KMS-11 (cell line): ENCODE measurements at regions not wholly inside any gene's neighbourhood (a gene's known extent, or its start where the extent isn't known, plus 50 kb on each side); places are given as distances from the start of the nearest gene placed in this dataset.

ENCODE experiments used
- H2AFZ ChIP-seq: fragments of 200-600 bp; sonication (generic); 2 replicates; pipeline ENCODE4 v1.6.1; 2016; ENCODE audit warnings: antibody characterized with exemption, mixed run types, low read depth
- H3K27ac ChIP-seq: fragments of 200-600 bp; sonication (generic); 2 replicates; pipeline ENCODE4 v1.6.1; 2016; ENCODE audit warnings: mild to moderate bottlenecking, mixed run types
- H3K27me3 ChIP-seq: fragments of 200-600 bp; sonication (generic); 2 replicates; pipeline ENCODE4 v1.6.1; 2017; ENCODE audit warnings: mild to moderate bottlenecking, low read depth, mixed run types, moderate library complexity; ENCODE audit not compliant: insufficient read depth
- H3K36me3 ChIP-seq: fragments of 200-600 bp; sonication (generic); 2 replicates; pipeline ENCODE4 v1.6.1; 2017; ENCODE audit warnings: mild to moderate bottlenecking, mixed run types; ENCODE audit not compliant: insufficient read depth
- H3K4me1 ChIP-seq: fragments of 200-600 bp; sonication (generic); 2 replicates; pipeline ENCODE4 v1.6.1; 2016; ENCODE audit warnings: mild to moderate bottlenecking, low read depth, mixed run types; ENCODE audit not compliant: poor library complexity, severe bottlenecking
- H3K4me2 ChIP-seq: fragments of 200-600 bp; sonication (generic); 2 replicates; pipeline ENCODE4 v1.7.0; 2016; ENCODE audit warnings: mild to moderate bottlenecking, mixed run types
- H3K4me3 ChIP-seq: fragments of 200-600 bp; sonication (generic); IDR thresholded peaks from 2 replicates; pipeline ENCODE4 v1.6.1; 2017; ENCODE audit warnings: low read depth, low read length, mixed read lengths; ENCODE audit not compliant: insufficient read depth
- H3K79me2 ChIP-seq: fragments of 200-600 bp; sonication (generic); 2 replicates; pipeline ENCODE4 v1.6.1; 2016; ENCODE audit warnings: low read depth, mixed run types; ENCODE audit not compliant: insufficient read depth
- H3K9ac ChIP-seq: fragments of 200-600 bp; sonication (generic); 2 replicates; pipeline ENCODE4 v1.6.1; 2016; ENCODE audit warnings: mild to moderate bottlenecking, mixed run types
- H4K20me1 ChIP-seq: fragments of 200-600 bp; sonication (generic); 2 replicates; pipeline ENCODE4 v1.6.1; 2016; ENCODE audit warnings: mild to moderate bottlenecking, mixed run types; ENCODE audit not compliant: insufficient read depth
- TF ChIP-seq, protein P1 (sequence below): fragments of 200-600 bp; sonication (generic); conservative IDR thresholded peaks from 2 replicates; pipeline ENCODE4 v1.6.1; 2017; ENCODE audit warnings: low read depth, mild to moderate bottlenecking, antibody characterized with exemption, low read length, moderate library complexity, mixed read lengths

DNA sequence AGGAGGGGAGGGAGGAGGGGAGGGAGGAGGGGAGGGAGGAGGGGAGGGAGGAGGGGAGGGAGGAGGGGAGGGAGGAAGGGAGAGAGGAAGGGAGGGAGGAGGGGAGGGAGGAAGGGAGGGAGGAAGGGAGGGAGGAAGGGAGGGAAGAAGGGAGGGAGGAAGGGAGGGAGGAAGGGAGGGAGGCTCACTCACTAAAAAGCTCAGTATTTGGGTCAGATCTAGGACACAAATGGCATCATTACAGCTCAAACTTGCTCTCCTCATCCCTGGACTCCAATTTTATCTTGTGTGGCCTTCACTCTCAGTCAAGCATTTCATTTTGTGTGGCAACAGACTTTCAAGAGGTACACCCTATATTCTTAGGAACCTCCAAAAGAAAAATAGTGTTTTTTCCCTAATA is 435.4 kb downstream of the IRS1 start:
- H3K79me2 ChIP-seq: no peaks in the 10 kb centered on the region
- TF ChIP-seq, protein P1, sequence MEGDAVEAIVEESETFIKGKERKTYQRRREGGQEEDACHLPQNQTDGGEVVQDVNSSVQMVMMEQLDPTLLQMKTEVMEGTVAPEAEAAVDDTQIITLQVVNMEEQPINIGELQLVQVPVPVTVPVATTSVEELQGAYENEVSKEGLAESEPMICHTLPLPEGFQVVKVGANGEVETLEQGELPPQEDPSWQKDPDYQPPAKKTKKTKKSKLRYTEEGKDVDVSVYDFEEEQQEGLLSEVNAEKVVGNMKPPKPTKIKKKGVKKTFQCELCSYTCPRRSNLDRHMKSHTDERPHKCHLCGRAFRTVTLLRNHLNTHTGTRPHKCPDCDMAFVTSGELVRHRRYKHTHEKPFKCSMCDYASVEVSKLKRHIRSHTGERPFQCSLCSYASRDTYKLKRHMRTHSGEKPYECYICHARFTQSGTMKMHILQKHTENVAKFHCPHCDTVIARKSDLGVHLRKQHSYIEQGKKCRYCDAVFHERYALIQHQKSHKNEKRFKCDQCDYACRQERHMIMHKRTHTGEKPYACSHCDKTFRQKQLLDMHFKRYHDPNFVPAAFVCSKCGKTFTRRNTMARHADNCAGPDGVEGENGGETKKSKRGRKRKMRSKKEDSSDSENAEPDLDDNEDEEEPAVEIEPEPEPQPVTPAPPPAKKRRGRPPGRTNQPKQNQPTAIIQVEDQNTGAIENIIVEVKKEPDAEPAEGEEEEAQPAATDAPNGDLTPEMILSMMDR: no peak
- H3K4me1 ChIP-seq: no peaks in the 10 kb centered on the region
- H3K27ac ChIP-seq: no peak overlapping the region
- H3K9ac ChIP-seq: no peak overlapping the region
- no peaks in the 10 kb centered on the region for H4K20me1 ChIP-seq
- no peaks in the 10 kb centered on the region for H3K27me3 ChIP-seq
- no peak overlapping the region for H3K4me3 ChIP-seq
- H2AFZ ChIP-seq: no peak overlapping the region
- H3K36me3 ChIP-seq: no peaks in the 10 kb centered on the region
- no peak overlapping the region for H3K4me2 ChIP-seq

DNA sequence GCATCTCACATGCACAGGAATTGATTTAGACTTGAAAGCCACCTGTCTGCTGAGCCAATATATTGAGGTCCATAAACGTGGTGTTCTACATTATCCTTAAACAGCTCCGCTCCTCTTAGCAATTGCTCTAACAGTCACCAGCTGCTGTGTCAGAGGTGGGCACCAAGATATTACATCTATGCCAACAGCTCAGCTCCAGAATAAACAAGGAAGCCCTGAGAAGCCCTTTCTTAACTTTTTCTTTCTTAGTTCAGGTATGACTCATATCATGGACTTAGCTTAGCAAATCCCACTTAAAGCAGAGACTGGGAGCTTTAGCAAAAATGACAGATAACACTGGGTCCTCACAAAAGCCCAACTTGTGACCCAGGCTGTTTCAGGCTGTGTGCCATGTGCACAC is 436.6 kb downstream of the IRS1 start:
- TF ChIP-seq, protein P1: no peak
- Histone ChIP-seq H2AFZ (no peak overlapping the region), H3K4me3 (no peak overlapping the region), H3K27me3 (no peaks in the 10 kb centered on the region), H3K9ac (no peak overlapping the region), H3K4me1 (no peaks in the 10 kb centered on the region), H4K20me1 (no peaks in the 10 kb centered on the region), H3K4me2 (no peak overlapping the region), H3K36me3 (no peaks in the 10 kb centered on the region), H3K79me2 (no peaks in the 10 kb centered on the region), H3K27ac (no peak overlapping the region)

DNA sequence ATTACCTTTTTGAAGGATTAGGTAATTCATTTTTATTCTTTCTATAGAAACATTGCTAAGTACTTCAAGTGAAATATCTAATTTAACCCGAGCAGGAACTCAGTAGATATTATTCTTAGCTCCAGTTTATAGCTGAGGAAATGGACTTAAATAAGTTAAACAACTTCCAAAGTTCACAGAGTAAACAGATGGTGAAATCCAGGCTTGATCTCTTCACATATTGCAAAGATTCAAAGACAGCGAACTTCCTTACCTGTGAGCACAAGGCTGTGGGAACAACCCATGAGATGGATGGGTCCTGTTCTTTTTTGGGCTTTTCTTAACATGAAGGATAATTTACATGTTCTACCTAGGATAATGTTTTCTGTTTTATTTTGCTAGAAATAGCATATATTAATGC is 439.0 kb downstream of the IRS1 start:
- no peak overlapping the region for H2AFZ ChIP-seq
- TF ChIP-seq, protein P1: no peak
- H3K4me3 ChIP-seq: no peak overlapping the region
- H4K20me1 ChIP-seq: no peaks in the 10 kb centered on the region
- no peaks in the 10 kb centered on the region for H3K36me3 ChIP-seq
- no peaks in the 10 kb centered on the region for H3K27me3 ChIP-seq
- H3K79me2 ChIP-seq: no peaks in the 10 kb centered on the region
- no peaks in the 10 kb centered on the region for H3K4me1 ChIP-seq
- H3K27ac ChIP-seq: no peak overlapping the region
- no peak overlapping the region for H3K4me2 ChIP-seq
- no peak overlapping the region for H3K9ac ChIP-seq

DNA sequence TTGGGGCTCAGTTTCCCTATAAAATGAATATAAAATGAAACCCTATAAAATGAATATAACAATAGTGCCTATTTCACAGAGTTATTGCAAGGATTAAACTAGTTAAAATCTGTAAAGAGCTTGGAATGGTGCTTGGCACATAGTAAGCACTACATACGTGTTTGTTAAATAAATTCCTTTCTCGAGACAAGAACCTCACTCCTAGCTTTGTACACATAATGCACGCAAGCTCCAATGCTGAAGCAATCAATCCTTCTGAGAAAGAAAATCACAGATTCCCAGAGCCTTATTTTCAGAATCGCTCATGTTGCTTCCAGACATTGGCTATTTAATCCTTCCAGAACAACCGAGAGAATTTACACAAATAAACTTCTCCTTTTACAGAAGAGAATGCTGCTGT is 440.9 kb downstream of the IRS1 start:
- Histone ChIP-seq H3K27me3 (no peaks in the 10 kb centered on the region), H3K4me1 (no peaks in the 10 kb centered on the region), H3K4me3 (no peak overlapping the region), H3K27ac (no peak overlapping the region), H3K36me3 (no peaks in the 10 kb centered on the region), H3K79me2 (no peaks in the 10 kb centered on the region), H2AFZ (no peak overlapping the region), H4K20me1 (no peaks in the 10 kb centered on the region), H3K4me2 (no peak overlapping the region), H3K9ac (no peak overlapping the region)
- TF ChIP-seq, protein P1: no peak

DNA sequence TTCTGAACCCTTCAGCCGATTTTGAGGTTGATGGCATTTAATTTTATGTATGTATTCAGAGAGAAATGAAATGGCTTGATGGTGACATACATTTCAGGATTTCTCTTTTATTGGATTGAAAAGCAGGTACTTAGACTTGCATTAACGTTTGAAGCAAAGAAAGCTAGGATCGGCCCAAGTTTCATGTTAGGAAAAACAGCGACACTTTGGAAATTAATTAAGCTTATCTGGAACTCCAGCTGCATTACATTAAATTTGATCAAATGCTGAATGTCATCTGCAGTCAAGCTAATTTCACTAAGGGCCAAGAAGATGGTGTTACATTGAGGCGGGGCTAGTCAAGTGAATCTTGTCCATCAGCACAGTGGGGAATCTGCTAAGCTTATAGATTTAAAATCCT is 441.8 kb downstream of the IRS1 start:
- no peaks in the 10 kb centered on the region for H3K79me2 ChIP-seq
- no peak overlapping the region for H3K27ac ChIP-seq
- H2AFZ ChIP-seq: no peak overlapping the region
- no peak overlapping the region for H3K9ac ChIP-seq
- TF ChIP-seq, protein P1: no peak
- no peaks in the 10 kb centered on the region for H3K4me1 ChIP-seq
- no peak overlapping the region for H3K4me3 ChIP-seq
- no peaks in the 10 kb centered on the region for H3K27me3 ChIP-seq
- no peaks in the 10 kb centered on the region for H3K36me3 ChIP-seq
- no peak overlapping the region for H3K4me2 ChIP-seq
- H4K20me1 ChIP-seq: no peaks in the 10 kb centered on the region
